Urothelium cell line (cell line): ENCODE measurements at regions not wholly inside any gene's neighbourhood (a gene's known extent, or its start where the extent isn't known, plus 50 kb on each side); places are given as distances from the start of the nearest gene placed in this dataset.

Experiments
- DNase-seq: peaks from one replicate; pipeline ENCODE4 v3.0.0; 2011; ENCODE audit warnings: low spot score, mixed read lengths
- FAIRE-seq: peaks from 2 replicates; lab custom pipeline; 2011; peaks lifted over from hg19 to GRCh38; lab: Jason Lieb, UNC

GRCh38 chr10:113402602-113403001 is 150.3 kb upstream of the HABP2 start:
- no peak for DNase-seq
- no peak for FAIRE-seq

- DNase-seq: no peak
- no peak for FAIRE-seq
Observed at GRCh38 chr10:113407218-113407617, 145.6 kb upstream of the HABP2 start.

- DNase-seq (no peak), FAIRE-seq (no peak)
Observed at GRCh38 chr10:113409175-113409574, 143.7 kb upstream of the HABP2 start.

- DNase-seq (no peak), FAIRE-seq (no peak)
Observed at GRCh38 chr10:113410618-113411017, 142.2 kb upstream of the HABP2 start.

- FAIRE-seq (no peak), DNase-seq (no peak)
Observed at GRCh38 chr10:113411456-113411855, 141.4 kb upstream of the HABP2 start.

- no peak for FAIRE-seq
Observed at GRCh38 chr10:113412161-113412560, 140.7 kb upstream of the HABP2 start.

GRCh38 chr10:113414543-113414942 is 138.3 kb upstream of the HABP2 start:
- DNase-seq (no peak), FAIRE-seq (no peak)

More at GRCh38 chr10:113412161-113412560, 140.7 kb upstream of the HABP2 start:
- DNase-seq: no peak

GRCh38 chr10:113415246-113415645 is 137.6 kb upstream of the HABP2 start:
- FAIRE-seq: no peak
- no peak for DNase-seq

GRCh38 chr10:113420057-113420732 is 132.7 kb upstream of the HABP2 start:
- DNase-seq: no peak
- FAIRE-seq: no peak

- FAIRE-seq (no peak), DNase-seq (no peak)
Observed at GRCh38 chr10:113420733-113421675, 131.8 kb upstream of the HABP2 start.

- FAIRE-seq (no peak), DNase-seq (no peak)
Observed at GRCh38 chr10:113422371-113422770, 130.5 kb upstream of the HABP2 start.

- no peak for FAIRE-seq
- DNase-seq: no peak
Observed at GRCh38 chr10:113423981-113424721, 128.7 kb upstream of the HABP2 start.

- DNase-seq (no peak), FAIRE-seq (no peak)
Observed at GRCh38 chr10:113425008-113425407, 127.8 kb upstream of the HABP2 start.

GRCh38 chr10:113425541-113425951 is 127.3 kb upstream of the HABP2 start:
- no peak for DNase-seq
- no peak for FAIRE-seq

- FAIRE-seq (no peak), DNase-seq (no peak)
Observed at GRCh38 chr10:113426181-113426877, 126.5 kb upstream of the HABP2 start.

- DNase-seq: no peak
- FAIRE-seq: no peak
Observed at GRCh38 chr10:113427236-113427735, 125.6 kb upstream of the HABP2 start.

GRCh38 chr10:113427811-113428558 is 124.9 kb upstream of the HABP2 start:
- DNase-seq (no peak), FAIRE-seq (no peak)

GRCh38 chr10:113430634-113431397 is 122.0 kb upstream of the HABP2 start:
- no peak for FAIRE-seq
- DNase-seq: no peak
